ENCODE measurements at regions not wholly inside any gene's neighbourhood (a gene's known extent, or its start where the extent isn't known, plus 50 kb on each side); places are given as distances from the start of the nearest gene placed in this dataset.
"Not testable (repeated sequence)": the region's sequence is repeated elsewhere in the genome, so short reads cannot be mapped to it uniquely, and the experiment has no call there.

DNA sequence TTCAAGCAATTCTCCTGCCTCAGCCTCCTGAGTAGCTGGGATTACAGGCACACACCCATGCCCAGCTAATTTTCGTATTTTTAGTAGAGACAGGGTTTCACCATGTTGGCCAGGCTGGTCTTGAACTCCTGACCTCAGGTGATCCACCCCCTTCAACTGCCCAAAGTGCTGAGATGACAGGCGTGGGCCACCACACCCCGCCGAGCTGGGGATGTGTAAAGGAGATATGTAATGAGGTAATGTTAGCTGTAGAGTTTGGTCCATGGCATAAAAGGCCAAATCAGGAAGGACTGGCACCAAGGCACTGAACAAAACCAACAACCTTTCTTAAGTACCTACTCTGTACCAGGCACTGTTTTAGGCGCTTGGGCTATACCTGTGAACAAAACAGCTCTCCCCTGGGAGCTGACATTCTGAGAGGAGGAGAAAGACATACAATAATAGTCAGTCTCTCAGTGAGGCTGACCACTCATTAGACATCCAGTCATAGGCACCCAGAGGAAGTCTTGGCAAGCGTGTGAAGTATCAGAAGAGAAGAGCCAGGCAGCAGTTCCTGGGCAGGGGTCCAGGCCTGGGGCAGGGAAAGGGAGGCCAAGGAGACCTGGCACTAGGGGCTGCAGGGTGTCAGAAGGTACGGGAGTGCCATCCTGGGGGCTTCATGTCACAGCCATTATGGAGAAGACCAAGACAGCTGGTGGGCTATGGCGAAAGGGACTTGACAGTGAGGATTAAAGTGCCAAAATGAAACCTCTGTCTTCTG lies 164.8 kb upstream of the DTNBP1 start:
- no peak for DNase-seq

DNA sequence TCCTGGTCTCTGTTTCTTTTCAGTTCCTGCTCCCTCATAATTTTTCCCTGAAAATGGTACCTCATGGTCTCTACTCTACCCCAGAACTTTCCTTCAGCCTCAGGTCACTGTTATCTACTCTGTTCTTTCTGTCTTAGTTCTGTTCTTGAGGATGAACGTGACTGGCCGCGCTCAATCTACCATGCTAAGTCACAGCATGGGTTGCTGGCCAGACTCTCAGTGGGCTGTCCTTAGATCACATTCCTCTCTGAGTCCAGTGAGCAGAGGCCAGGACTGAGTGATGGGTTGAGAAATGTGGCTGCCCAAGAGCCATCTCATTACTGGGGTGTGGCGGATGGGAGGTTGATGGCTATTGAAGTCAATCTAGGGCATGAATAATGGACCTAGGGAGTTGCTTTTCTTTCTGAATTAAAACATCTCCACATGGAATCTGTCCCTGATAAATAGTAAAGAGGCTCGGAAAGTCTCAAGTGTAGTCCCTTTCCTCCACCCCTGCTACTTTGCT lies 164.0 kb upstream of the DTNBP1 start:
- DNase-seq, result no peak

DNA sequence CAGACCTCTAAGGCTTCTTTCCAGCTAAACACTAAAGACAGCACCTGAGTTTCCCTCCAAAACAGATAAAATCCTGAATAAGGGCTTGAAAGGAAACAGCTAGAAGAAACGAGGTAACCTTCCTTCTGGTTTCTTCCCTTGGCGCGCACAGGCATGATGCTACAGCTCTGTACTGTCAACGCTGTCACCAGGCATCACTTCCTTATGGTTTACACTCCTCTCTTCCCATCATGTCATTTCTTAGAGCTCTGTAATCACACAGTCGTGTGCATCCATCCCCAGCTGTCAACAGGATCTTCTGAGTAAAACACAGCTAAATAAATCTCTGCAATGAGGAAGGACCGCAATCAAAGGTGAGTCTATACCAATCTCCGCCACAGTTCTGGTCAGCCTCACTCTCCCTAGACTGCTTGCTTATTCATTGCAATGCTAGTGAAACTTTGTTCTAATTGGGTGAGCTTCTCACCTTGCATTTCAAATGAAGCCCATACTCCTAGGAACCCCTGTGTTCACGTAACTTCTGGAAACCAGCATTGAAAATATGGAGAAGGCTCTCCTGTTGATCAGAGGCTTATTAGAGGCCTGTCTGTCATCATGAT lies 162.6 kb upstream of the DTNBP1 start:
- no peak for DNase-seq

DNA sequence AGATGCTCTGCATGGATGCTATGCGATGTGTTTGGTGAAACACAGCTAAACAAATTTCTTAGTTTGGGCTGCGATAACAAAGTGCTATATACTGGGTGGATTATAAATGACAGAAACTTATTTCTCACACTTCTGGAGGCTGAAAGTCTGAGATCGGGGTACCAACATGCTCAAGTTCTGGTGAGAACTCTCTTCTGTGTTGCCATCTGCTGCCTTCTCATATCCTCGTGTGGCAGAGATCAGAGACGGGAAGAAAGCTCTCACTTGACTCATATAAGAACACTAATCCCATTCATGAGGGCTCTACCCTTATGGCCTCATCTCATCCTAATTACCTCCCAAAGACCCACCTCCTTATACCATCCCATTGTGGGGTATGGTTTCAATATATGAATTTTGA lies 162.0 kb upstream of the DTNBP1 start:
- DNase-seq, result no peak

DNA sequence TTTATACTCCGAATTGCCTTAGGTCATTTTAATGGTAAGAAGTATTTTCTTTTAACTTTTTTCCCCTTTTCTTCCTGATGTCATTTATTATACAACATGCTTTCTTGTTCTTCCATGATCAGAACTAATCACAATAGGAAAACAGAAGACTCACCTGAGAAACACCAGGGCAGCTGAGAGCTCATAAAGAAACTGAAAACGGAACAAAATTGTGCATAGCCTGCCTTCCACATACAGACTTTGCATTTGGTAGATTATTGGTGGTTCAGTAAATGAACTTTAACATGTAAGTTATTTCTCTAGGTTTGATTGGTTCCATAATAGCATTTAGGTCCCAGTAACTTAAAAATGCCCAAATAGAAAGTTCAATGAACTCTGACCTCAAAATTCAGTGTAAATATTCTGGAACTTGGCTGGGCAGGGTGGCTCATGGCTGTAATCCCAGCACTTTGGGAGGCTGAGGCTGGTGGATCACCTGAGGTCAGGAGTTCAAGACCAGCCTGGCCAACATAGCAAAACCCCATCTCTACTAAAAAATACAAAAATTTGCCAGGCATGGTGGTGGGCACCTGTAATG lies 161.1 kb upstream of the DTNBP1 start:
- DNase-seq, result no peak

DNA sequence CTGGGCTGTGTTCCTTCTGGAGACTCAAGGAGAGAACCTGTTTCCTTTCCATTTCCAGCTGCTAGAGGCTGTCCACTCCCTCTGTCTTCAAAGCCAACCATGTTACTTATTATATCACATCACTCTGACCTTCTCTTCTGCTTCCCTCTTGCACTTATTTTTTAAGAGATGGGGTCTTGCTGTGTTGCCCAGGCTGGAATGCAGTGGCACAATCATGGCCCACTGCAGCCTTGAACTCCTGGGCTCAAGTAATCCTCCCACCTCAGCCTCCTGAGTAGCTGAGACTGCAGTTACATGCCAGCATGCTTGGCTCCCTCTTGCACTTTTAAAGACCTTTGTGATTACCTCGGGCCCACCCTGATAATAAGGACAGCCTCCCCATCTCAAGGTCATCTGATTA lies 160.0 kb upstream of the DTNBP1 start:
- no peak for DNase-seq

DNA sequence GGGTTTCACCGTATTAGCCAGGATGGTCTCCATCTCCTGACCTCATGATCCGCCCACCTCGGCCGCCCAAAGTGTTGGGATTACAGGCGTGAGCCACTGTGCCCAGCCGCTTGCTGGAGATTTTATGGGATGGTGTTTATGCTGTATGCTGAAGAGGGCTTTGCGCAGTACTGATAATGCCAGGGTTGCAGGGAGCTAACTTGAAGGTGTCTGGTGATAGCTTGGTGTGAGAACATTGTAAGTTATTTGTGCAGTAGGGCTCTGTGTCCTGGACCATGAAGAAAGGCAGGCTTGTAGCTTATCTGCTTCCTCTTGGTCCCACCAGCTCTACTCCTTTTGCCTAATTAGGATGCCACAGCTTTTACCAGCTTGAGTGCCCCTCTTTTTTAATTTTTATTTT lies 157.0 kb upstream of the DTNBP1 start:
- DNase-seq, result no peak

DNA sequence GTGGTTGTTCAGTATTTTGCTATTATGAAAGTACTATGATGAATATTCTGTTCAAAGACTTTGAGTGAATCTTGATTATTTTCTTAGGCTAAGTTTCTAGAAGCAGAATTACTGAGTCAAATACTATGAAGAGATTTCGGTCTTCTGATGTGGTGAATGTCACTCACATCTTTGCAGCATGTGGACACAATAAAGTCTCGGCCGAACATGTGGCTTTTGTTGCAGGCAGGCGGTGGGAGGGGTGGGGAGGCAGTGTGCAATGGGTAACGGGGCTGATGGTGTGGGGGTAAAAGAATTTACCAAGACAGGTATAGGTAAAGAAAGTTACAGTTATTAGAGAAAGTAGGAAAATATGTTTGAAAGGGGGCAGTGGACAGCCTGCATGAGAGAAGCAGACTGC lies 156.4 kb upstream of the DTNBP1 start:
- no peak for DNase-seq

DNA sequence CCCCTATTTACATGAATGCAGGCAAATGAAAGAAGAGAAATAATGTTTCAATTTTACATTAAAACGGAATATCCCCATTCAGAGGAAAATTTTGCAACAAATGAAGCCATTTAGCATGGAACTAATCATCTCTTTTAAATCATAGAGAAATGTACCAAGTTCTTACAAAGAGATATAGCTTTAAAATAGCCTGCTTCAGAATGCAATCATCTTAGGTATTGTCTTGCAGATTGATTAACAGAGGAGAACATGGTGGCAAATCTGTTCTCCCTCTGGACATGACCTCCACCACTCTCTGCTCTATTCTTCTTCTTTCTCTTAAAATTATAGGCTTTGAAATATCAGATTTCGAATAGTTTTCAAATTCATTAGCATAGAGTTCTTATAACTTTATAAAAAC lies 155.7 kb upstream of the DTNBP1 start:
- no peak for DNase-seq

DNA sequence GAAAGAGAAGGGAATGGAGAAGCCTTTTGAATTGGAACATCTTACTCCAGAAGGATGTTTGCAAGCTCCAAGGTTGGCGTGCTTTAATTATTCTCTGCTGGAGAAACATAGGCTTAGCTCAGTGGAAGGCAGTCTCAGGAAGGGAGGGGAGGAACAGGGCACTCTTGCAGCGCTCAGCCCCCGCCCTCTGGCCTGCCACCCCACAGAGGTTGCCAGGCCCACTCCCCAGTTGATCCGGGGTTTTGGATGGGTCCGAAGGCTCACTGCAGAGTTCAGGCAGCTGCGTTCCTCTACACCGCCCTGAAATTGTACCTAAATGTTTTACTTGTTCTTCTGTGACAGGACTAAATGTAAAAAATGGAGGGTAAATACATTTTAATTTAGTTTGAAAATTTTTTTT lies 155.2 kb upstream of the DTNBP1 start:
- DNase-seq, result no peak

DNA sequence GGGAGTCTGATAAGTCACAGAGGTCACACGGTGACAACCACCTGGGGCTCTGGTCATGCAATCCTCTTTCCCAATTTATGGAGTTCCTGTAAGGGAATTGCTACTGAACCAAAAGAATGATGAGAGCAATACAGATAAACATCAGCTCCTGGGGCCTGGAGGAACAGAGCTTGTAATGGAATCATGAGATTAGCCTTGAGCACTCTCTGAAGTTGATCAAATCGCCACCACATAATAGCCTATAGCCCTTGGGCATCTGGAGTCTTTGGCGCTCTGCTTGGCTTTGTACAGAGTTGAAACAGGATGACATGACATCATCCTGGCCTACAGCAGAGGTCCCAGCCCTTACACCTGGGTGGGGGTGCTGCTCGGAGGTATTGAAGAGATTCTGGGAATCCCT lies 154.3 kb upstream of the DTNBP1 start:
- DNase-seq, result no peak

DNA sequence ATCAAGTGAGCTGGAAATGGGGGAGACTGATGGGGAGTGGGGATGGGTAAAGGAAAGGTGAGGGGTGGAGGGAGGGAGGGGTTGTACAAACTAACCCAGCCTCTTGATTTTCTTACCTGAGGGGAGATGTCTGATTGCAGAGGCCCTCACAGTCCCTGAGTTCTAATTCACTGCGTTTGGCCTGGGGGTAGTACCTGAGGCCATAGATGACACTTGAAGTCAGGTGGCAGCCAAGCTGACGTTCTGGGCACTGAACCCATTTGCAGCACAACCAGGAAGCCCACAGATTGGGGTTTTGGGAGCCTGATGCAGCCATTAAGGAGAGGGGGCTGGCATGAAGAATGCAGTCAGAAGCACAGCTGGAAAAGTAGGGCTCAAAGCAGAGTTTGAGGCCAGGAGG lies 153.8 kb upstream of the DTNBP1 start:
- no peak for DNase-seq

DNA sequence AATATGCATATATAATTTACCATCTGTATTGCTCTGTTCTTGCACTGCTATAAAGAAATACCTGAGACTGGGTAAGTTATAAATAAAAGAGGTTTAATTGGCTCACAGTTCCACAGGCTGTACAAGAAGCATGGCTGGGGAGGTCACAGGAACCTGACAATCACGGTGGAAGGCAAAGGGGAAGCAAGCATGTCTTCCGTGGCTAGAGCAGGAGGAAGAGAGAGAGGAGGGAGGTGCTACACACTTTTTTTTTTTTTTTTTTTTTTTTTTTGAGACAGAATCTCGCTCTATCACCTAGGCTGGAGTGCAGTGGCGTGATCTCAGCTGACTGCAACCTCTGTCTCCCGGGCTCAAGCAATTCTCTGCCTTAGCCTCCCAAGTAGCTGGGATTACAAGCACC lies 150.9 kb upstream of the DTNBP1 start:
- DNase-seq, result not testable (repeated sequence)

DNA sequence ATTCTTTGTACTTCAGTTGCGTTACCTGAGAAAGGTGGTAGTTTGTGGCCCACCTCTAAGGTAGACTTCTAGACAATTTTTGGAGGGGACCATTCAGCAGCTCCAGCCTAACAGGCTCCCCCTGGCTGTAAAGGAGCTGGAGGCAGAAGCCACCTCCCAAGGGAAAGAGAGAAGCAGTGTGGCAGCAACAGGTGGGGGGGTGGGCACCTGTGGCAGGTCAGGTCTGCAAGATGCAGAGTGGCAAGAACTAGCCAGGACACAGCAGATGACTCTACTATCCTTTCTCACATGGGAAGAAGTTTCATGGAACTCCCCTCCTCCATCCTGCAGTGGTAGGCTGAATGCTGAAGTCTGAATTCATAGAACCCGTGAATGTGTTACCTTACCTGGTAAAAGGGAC lies 148.3 kb upstream of the DTNBP1 start:
- no peak for DNase-seq

DNA sequence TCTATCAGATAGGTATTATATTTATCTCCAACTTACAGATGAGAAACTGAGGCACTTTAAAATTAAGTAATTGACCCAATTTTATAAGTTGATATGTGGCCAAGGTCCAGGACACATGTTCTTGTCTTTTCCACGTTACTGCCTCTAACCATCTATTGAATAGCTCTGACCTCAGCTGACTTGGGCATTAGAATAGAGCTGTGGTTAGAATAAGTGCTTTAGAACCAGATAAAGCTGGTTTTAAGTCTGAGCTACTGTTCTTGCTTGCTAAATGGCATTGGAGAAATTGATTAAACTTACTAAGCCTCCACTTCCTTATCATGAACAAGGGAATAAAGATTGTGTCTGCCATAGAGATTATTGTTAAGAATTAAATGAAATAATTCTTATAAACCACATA lies 147.8 kb upstream of the DTNBP1 start:
- DNase-seq, result no peak

DNA sequence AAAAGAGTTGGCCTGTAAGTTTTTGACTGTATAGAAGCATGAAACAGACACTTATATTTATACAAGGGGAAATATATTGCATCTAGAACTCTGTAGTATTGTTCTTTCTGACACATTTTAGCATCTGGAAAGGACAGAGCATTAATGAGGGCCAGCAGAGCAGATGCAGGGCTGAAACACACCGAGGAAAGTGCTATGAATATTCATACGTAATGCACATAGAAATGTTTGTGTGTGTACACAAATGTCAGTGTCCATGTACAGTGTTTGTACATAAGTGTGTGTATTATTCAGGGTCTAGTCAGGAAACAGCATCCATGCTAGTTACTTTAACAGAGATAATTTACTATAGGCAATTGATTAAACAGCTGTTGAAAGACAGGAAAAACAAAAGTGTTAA lies 146.5 kb upstream of the DTNBP1 start:
- DNase-seq, result no peak

DNA sequence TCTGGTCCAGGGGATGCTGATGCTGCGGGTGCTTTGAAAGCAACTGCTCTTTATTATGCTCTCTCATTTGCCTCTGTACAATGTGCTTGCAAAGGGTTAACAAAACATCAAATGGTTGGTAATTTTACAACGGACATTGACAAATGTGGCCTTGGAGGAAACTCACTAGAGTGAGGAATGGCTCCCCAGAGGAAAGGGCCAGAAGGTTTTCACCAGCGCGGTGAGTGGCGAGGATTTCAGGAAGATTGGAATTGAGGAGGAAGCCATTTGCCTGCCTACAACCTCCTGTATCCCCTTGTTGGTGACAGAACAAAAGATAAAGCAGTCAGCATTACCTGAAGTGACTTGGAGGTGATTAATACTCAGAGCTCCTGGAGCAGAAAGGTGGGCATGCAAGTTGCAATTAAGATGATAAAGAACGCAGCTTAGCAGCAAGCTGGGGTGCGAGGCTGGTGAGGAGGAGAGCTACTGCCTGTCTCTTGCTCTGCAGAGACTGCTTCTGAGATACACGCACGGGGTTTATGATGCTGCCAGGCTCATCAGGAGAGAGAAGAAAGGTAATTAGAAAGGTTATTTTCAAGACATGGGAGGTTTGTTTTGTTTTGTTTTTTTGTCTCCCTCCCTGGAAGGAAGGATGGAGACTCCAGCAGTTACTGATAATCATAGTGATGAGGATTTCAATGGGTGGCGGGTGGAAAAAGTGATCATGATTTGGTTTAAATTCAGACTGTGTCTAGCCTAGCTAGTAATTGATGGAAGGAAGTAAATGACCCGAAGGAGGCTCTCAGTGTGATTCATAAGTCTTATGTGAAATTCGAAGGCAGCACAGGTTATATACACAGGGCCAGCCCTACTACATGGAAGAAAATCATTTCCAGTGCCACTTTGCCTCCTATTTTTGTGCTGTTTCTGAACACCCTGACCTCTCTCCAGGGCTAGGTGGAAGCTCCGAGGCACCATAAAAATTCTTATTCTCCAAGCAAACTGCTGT lies 141.6 kb upstream of the DTNBP1 start:
- no peak for DNase-seq

DNA sequence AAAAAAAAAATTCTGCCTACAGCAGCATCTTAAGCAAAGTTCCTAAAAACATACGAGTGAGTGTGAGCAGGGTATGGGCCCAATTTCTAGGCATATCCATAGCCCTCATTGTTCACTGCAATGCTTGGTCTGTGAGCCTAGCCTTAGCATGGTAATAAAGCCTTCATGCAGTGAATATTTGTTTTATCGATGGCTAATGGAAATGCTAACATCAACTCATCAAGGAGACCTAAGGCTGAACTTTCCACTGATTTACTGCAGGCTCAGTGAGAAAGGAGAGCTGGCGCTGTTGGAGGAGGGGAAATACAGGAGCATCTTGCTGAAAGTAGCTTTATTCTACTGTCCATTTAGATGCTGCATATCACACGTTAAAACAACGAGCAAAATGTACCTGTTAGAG lies 139.6 kb upstream of the DTNBP1 start:
- no peak for DNase-seq

DNA sequence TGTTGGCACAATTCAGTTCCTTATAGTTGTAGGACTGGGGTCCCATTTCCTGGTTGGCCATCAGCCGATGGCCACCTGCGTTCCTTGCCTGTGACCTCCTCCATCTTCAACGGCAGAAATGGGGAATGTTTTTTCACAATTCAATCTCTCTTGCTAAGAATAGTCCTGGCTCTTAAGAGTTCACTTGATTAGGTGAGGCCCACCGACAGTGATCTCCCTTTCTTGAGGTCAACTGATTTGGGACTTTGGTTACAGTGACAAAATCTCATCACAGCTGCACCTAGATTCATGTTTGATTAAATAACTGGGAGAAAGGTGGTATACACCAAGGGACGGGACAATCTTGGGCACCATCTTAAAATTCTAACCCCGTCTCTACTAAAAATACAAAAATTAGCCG lies 139.1 kb upstream of the DTNBP1 start:
- no peak for DNase-seq

DNA sequence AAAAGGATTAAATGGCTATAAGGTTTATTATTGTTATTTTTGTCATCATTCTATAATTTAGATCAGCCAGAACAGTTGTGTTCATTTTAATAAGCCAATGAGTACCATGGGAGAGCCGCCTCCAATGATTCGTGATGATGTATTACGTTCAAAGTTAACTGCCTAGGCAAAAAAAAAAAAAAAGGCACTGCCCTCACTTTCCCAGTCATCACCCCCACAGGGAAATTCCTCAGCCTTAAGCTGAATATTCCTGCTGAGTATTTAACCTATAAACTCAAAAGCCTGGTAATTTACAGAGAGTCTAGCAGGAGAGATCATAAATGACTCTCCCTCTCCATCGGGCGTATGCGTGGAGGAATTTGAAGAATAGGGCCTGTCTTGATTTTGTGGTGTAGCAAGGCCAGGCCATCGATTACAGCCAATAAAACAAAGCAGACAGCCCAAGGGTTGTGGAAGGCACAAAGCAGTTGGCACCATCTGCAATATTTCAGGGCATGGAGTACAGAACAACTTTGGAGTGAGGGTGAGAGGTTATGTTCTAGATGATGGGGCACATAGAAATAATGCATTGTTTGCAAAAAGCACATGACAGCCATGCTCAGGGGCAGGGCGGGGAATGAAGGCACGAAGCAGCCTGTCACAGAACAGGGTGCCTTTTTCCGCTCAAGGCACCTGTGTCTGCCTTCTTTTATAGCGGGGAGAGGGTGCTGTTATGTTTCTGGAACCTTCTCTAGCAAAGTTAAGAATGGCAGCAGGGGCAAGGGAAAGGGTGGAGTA lies 138.2 kb upstream of the DTNBP1 start:
- DNase-seq, result no peak

DNA sequence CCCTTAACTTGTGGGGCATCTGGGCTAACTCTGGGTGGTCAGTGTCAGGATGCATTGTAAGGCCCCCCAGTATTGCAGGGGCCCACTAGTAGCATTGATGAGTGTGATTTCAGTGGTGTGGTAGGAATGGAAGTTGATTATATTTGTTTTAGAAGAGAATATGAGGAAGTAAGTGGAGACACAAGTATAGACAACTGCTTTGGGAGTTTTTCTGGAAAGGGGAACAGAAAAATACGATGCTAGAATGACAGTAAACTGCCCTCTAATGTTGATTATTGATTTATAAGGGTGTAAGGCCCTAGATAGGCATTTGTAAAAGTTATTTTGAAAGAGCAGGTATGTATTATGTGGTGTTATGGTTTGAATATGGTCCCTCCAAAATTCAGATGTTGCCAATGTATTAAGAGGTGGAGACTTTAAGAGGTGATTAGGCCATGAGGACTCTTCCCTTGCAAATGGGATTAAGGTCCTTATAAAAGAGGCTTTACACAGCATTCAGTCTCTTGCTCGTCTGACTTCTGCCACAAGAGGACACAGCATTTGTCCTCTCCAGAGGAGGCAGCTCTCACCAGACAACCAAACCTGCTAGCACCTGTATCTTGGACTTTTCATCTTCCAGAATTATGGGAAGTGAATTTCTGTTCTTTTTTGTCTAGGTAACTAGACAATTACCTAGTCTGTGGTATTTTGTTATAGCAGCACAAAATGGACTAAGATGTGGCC lies 135.9 kb upstream of the DTNBP1 start:
- no peak for DNase-seq

DNA sequence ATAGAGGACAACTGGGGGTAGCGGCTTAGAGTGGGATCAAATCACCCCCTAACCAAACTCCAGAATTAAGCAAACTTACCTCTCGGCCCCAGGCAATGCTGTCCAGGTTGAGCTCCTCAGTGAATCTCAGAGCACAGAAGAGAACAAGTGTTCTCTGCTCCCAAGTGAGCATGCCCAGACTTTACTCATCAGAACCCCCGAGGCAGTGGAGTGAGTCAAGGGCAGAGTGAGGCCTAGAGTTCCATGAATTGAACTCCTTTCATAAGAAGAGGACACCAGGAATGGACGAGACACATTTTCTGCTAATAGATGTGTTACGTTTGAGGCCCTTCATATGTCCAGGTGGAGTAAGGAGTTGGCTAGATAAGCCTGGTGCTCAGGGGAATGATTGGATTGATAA lies 134.0 kb upstream of the DTNBP1 start:
- no peak for DNase-seq

All from NCI-H1436 treated with DMSO at 0.1 percent for 48 hours (cell line).